Activated naive CD8-positive, alpha-beta T cell treated with anti-CD3 and anti-CD28 coated beads, Interleukin-2, amount 50 U/mL, for 16 hours (primary cell): ENCODE measurements at regions not wholly inside any gene's neighbourhood (a gene's known extent, or its start where the extent isn't known, plus 50 kb on each side); places are given as distances from the start of the nearest gene placed in this dataset.
"Not testable (repeated sequence)": the region's sequence is repeated elsewhere in the genome, so short reads cannot be mapped to it uniquely, and the experiment has no call there.

Experiments
- DNase-seq: peaks from one replicate; pipeline ENCODE4 v3.0.0-alpha.2; 2020; ENCODE audit warnings: low read depth, low spot score

DNA sequence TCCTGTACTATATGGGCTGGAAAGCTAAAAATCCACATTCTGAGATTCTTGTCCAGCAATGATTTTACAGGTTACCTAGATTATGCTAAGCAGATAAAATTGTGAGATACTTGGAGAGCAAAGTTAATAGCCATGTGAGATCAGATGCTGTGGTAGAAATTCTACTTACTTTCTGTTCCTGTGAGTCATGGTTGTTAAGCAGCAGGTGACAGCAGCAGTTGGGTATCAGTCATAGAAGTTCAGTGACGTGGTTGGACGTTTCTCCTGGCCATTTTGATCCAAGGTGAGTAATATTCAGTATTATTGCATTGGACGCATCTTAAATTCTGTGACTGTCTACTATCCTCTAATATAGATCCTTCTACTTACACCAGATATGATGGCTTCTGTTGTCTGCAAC lies 524.5 kb downstream of the TMEM38B start:
- no peak for DNase-seq

GRCh38 chr9:106220415-106220814 lies 526.1 kb downstream of the TMEM38B start:
- DNase-seq = no peak

DNA sequence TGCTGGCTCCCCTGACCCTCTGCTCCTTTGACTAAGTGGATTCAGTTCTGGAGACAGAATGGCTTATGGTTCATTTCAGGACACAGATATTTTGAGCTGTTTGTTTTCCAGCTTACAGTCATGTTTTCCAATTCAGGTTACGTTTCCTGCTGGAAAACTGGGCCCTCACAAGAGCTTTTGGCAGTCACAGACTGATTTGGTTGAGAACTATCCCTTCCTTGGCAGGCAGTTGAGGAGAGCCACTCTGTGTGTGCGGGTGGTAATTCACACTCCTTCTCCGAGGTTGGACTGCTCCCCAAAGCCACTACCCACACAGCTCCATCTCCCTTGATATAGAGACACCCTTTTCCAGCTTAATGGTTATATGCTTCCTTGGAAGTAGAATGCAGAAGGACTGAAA lies 534.5 kb downstream of the TMEM38B start:
- DNase-seq = no peak

DNA sequence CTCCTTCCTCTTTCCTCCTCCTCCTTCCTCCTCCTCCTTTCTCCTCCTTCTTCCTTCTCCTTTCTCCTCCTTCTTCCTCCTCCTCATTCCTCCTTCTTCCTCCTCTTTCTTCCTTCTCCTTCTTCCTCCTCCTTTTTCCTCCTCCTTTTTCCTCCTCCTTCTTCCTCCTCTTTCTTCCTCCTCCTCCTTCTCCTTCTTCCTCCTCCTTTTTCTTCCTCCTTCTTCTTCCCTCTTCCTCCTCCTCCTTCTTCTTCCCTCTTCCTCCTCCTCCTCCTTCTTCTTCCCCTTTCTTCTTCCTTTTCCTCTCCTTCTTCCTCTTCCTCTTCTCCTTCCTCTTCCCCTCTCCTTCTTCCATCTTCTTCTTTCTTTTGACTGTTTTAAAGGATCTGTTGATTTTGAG lies 538.8 kb downstream of the TMEM38B start:
- no peak for DNase-seq

DNA sequence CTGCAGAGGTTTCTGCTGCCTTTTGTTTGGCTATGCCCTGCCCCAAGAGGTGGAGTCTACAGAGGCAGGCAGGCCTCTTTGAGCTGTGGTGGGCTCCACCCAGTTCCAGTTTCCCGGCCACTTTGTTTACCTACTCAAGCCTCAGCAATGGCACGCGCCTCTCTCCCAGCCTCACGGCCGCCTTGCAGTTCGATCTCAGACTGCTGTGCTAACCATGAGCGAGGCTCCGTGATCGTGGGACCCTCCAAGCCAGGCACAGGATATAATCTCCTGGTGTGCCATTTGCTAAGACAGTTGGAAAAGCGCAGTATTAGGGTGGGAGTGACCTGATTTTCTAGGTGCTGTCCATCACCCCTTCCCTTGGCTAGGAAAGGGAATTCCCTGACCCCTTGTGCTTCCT lies 566.6 kb downstream of the TMEM38B start:
- not testable (repeated sequence) for DNase-seq

DNA sequence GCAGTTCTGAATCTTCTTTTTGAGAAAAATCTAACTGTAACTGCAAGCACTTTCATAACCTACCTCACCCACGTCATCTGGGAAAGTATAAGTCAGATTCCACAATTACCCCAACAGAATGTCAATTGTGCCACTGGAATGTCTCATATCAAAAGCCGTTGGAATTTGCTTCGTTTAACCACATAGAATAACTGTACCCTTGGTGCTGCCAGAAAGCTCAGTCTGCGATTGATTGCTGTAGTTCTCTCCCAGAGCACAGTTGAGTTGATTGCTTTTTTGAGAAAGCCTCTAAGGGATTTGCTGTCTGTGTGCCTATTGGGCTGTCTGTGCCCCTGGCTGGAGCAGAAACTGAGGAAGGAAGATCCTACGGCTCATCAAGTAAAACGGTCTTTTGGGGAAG lies 583.6 kb downstream of the TMEM38B start:
- no peak for DNase-seq

DNA sequence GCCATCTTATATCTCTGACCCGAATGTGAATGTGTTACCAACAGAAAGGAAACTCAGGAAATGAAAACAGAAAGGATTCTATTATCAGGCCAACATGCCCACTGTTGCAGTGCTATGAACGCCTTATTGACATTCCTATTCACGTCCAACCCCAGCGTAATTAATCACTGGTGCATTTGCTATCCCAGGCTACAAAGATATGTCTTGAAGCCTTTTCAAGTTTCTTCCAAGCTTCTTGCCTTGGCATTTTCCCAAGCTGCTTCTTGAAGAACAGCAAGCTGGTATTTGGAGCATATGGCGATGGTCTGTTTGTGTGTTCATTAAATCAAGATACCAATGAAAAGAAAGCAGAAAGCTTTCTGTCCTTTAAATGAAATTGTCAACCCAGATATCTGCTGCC lies 579.2 kb upstream of the ZNF462 start:
- no peak for DNase-seq

DNA sequence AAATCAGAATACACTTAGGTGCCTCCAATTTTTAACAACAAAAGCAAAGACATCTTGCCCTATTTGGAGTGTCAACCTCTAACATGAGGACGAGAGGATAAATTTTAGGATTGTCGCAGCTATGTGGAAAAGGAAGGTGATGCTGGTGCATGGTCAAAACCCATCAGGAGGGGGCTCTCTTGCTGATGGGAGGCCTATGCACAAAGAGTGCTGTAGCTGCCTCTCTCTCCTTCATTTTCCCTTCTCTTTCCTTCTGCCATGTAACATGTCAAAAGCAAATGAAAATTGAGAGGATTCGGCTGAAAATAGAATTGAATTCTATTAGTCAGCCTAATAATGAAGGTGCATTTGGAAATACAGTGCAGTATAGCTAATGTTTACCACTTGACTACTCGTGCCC lies 578.7 kb upstream of the ZNF462 start:
- DNase-seq = no peak

DNA sequence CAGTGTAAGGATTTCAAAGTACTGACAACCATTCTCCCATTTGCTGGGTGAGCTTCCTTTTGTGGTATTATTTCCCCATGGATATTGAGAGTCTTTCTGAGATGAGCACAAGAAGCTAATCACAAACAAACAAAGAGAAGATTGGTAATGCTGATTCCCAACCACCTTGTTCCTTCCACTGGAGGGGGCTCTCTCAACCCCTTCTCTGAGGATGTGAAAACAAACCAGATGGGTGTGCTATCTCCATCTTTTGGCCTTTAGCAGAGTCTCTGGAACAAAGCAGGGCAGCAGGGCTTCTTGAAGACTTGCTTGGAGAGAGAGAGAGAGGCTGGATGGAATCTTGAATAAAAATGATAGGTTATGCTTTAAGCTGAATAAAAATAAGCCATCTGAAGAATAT lies 576.7 kb upstream of the ZNF462 start:
- DNase-seq = no peak

GRCh38 chr9:106287091-106287631 lies 575.8 kb upstream of the ZNF462 start:
- no peak for DNase-seq

GRCh38 chr9:106287731-106288130 lies 575.2 kb upstream of the ZNF462 start:
- no peak for DNase-seq

GRCh38 chr9:106288689-106289088 lies 574.3 kb upstream of the ZNF462 start:
- no peak for DNase-seq

DNA sequence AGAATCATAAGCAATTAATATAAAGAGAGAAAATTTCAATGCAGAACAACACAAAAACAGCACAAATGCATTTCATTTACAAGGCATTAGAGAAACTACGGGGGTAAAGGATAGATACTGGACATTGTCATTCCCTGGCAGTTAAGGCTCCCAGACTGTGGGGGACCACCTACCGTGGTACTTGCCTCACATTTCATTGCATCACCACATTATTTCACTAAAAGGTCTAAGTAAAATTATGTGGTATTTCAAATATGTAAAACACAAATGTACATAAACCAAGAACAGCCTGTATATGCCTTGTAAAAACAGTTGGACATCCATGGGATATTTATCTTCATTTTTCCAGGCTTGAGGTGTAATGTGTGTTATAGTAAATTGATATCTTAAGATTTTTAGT lies 571.2 kb upstream of the ZNF462 start:
- DNase-seq = no peak

DNA sequence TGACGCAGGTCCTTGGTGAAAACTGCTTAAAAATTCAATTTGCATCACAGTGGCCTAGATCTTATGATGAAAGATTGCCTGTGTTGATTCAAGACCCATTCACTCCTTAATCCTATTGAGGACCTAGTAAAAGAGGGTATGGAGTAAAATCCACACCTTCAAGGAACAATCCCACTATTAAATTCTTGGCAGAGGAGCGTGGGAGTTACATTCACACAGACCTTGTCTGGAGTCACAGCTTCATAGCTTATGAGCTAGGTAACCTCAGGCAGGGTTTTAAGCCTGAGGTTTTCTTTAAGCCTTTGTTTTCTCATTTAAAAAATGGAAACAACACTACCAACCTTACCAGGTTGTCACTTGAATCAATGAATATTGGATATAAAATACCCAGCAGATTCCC lies 566.5 kb upstream of the ZNF462 start:
- no peak for DNase-seq

GRCh38 chr9:106298997-106299396 lies 564.0 kb upstream of the ZNF462 start:
- no peak for DNase-seq

DNA sequence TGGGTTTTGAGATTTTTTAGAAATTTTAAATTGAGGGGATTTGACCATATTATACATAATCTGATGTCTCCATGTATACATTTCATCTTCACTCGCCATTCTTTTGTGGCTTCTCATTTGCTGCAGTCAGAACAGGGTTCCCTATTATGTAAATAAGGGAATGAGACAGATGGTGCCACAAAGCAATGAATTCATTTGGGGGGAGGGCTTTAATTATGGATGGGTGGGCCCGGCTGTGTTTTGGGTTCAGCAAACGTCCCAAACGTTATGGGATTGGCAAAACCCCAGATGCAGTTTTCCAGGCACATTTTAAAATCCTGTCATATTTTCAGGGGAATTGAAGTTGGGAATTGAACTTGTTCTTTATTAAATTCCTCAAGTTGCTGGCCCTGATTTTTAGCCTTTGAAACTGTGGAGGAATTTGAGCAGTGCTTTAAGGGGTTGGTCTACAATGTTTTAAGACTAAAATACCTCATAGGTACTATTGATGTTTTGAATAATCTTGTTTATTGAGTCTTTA lies 558.5 kb upstream of the ZNF462 start:
- no peak for DNase-seq

GRCh38 chr9:106305428-106306133 lies 557.4 kb upstream of the ZNF462 start:
- no peak for DNase-seq

- no peak for DNase-seq
These were observed 555.3 kb upstream of the ZNF462 start for GRCh38 chr9:106307670-106308069.

GRCh38 chr9:106309925-106310324 lies 553.0 kb upstream of the ZNF462 start:
- DNase-seq = no peak

- DNase-seq = no peak
These were observed 552.2 kb upstream of the ZNF462 start for GRCh38 chr9:106310782-106311181.

- DNase-seq = no peak
These were observed 550.1 kb upstream of the ZNF462 start for GRCh38 chr9:106312906-106313305.

GRCh38 chr9:106314476-106314875 lies 548.5 kb upstream of the ZNF462 start:
- no peak for DNase-seq

DNA sequence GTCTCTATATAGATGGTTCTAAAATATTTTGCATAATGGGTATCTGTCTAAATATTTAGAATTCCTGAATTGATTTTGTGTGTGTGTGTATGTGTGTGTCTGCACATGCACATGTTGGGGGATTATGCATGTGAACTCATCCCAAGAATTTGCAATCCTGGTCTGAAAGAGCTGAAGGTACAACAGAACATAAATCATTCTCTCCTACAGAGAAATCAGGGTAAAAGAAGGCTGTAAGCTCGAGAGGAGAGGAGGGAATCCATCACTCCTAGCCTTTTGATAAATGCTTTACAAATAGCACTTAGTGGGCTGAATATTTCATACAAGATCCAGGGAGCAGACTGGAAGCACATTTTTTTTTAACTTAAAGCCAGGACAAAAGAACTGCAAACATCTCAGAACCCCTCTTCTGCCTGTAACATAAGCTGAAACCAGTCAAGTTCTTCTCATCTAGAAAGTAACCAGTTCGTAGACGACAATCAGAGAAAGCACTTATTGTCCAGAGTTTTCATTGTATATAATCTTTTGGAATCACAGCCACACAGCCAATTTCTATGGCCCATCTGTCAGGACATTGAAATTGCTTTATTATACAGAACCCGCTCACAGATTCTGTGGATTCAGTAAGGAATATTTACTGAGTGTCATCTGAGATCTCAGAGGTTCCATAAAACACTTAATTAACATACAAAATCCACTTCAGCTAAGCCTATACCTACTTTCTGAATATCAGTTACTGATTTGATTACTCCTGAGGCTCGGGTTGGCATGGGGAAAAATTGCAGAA lies 541.4 kb upstream of the ZNF462 start:
- no peak for DNase-seq
